Fibroblast of villous mesenchyme (primary cell): ENCODE measurements at regions not wholly inside any gene's neighbourhood (a gene's known extent, or its start where the extent isn't known, plus 50 kb on each side); places are given as distances from the start of the nearest gene placed in this dataset.
"Not testable (repeated sequence)": the region's sequence is repeated elsewhere in the genome, so short reads cannot be mapped to it uniquely, and the experiment has no call there.

Source experiments
- DNase-seq: peaks from one replicate; pipeline ENCODE4 v3.0.0-alpha.2; 2010; ENCODE audit warnings: low read depth
- H3K4me3 ChIP-seq: 2 replicates; pipeline ENCODE4 v1.5.1; 2011; ENCODE audit warnings: low read depth, mild to moderate bottlenecking, low read length
- CTCF ChIP-seq: IDR thresholded peaks from 2 replicates; pipeline ENCODE4 v1.5.1; 2012; ENCODE audit warnings: low read depth, mild to moderate bottlenecking, low read length; ENCODE audit not compliant: insufficient read depth

GRCh38 chr3:116512281-116512680, 67.0 kb upstream of the LSAMP start:
- no peak overlapping the region for H3K4me3 ChIP-seq
- no peak for DNase-seq
- TF ChIP-seq CTCF: no peak

GRCh38 chr3:116512931-116513330, 67.6 kb upstream of the LSAMP start:
- no peak for TF ChIP-seq CTCF
- no peak overlapping the region for H3K4me3 ChIP-seq
- no peak for DNase-seq

- no peak for DNase-seq
- no peak for TF ChIP-seq CTCF
- H3K4me3 ChIP-seq: no peak overlapping the region
These were observed 70.7 kb upstream of the LSAMP start for GRCh38 chr3:116515973-116516372.

GRCh38 chr3:116517308-116517707, 72.0 kb upstream of the LSAMP start:
- no peak overlapping the region for H3K4me3 ChIP-seq
- DNase-seq: peak; percentile 1
- TF ChIP-seq CTCF: peak; percentile 30

GRCh38 chr3:116519101-116519500, 73.8 kb upstream of the LSAMP start:
- DNase-seq, H3K4me3 ChIP-seq: not testable (repeated sequence)

- not testable (repeated sequence) for H3K4me3 ChIP-seq, DNase-seq
These were observed 74.5 kb upstream of the LSAMP start for GRCh38 chr3:116519823-116520222.

- TF ChIP-seq CTCF: no peak
These were observed 79.3 kb upstream of the LSAMP start for GRCh38 chr3:116524453-116525210.

GRCh38 chr3:116552246-116552645, 107.0 kb upstream of the LSAMP start:
- TF ChIP-seq CTCF: no peak
- DNase-seq: no peak
- no peak overlapping the region for H3K4me3 ChIP-seq

More at GRCh38 chr3:116524453-116525210, 79.3 kb upstream of the LSAMP start:
- DNase-seq: no peak
- H3K4me3 ChIP-seq: no peak overlapping the region
